HEK293 (cell line): ENCODE measurements at regions not wholly inside any gene's neighbourhood (a gene's known extent, or its start where the extent isn't known, plus 50 kb on each side); places are given as distances from the start of the nearest gene placed in this dataset.

Source experiments
- TCF7L2 ChIP-seq: IDR thresholded peaks from 2 replicates; pipeline ENCODE4 v1.6.1; 2011; ENCODE audit warnings: low read depth, mild to moderate bottlenecking, inconsistent platforms, low read length, moderate library complexity, borderline replicate concordance
- YY1 ChIP-seq: fragments of 450-650 bp; formaldehyde crosslinking; IDR thresholded peaks from 2 replicates; pipeline ENCODE4 v1.5.1; 2018; ENCODE audit warnings: missing biosample characterization, missing genetic modification characterization
- ZBTB1 ChIP-seq: fragments of 450-650 bp; formaldehyde crosslinking; IDR thresholded peaks from 2 replicates; pipeline ENCODE4 v1.5.1; 2016; ENCODE audit warnings: missing biosample characterization, missing genetic modification characterization
- ZNF707 ChIP-seq: fragments of 450-650 bp; formaldehyde crosslinking; IDR thresholded peaks from 2 replicates; pipeline ENCODE4 v1.5.1; 2016; ENCODE audit warnings: missing biosample characterization, missing genetic modification characterization
- TF ChIP-seq, protein P1 (sequence below): fragments of 450-650 bp; formaldehyde crosslinking; IDR thresholded peaks from 2 replicates; pipeline ENCODE4 v1.5.1; 2016; ENCODE audit warnings: missing biosample characterization, missing genetic modification characterization

GRCh38 chr2:201964011-201964410 is 69.6 kb upstream of the FZD7 start:
- TF ChIP-seq, protein P1, sequence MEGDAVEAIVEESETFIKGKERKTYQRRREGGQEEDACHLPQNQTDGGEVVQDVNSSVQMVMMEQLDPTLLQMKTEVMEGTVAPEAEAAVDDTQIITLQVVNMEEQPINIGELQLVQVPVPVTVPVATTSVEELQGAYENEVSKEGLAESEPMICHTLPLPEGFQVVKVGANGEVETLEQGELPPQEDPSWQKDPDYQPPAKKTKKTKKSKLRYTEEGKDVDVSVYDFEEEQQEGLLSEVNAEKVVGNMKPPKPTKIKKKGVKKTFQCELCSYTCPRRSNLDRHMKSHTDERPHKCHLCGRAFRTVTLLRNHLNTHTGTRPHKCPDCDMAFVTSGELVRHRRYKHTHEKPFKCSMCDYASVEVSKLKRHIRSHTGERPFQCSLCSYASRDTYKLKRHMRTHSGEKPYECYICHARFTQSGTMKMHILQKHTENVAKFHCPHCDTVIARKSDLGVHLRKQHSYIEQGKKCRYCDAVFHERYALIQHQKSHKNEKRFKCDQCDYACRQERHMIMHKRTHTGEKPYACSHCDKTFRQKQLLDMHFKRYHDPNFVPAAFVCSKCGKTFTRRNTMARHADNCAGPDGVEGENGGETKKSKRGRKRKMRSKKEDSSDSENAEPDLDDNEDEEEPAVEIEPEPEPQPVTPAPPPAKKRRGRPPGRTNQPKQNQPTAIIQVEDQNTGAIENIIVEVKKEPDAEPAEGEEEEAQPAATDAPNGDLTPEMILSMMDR = no peak
- TF ChIP-seq ZNF707 (tag by site-specific recombination) = no peak
- TF ChIP-seq TCF7L2 = no peak
- no peak for TF ChIP-seq YY1 (tag by site-specific recombination)
- no peak for TF ChIP-seq ZBTB1 (tag by site-specific recombination)
